Stimulated activated CD8-positive, alpha-beta memory T cell treated with anti-CD3 and anti-CD28 coated beads, Interleukin-15, amount 100 ng/mL, for 24 hours (primary cell): ENCODE measurements at regions not wholly inside any gene's neighbourhood (a gene's known extent, or its start where the extent isn't known, plus 50 kb on each side); places are given as distances from the start of the nearest gene placed in this dataset.
"Not testable (repeated sequence)": the region's sequence is repeated elsewhere in the genome, so short reads cannot be mapped to it uniquely, and the experiment has no call there.

Experiments
- DNase-seq: peaks from one replicate; pipeline ENCODE4 v3.0.0-alpha.2; 2020; ENCODE audit warnings: low read depth

- no peak for DNase-seq
Measured at GRCh38 chr12:127810041-127810440, 456.9 kb upstream of the TMEM132C start.

GRCh38 chr12:127810459-127810858 lies 456.5 kb upstream of the TMEM132C start:
- not testable (repeated sequence) for DNase-seq

- no peak for DNase-seq
Measured at GRCh38 chr12:127811988-127812387, 455.0 kb upstream of the TMEM132C start.

GRCh38 chr12:127813147-127813546 lies 453.8 kb upstream of the TMEM132C start:
- DNase-seq = no peak

GRCh38 chr12:127819056-127819455 lies 447.9 kb upstream of the TMEM132C start:
- DNase-seq = no peak

- DNase-seq = no peak
Measured at GRCh38 chr12:127820271-127820670, 446.7 kb upstream of the TMEM132C start.

- no peak for DNase-seq
Measured at GRCh38 chr12:127820846-127821245, 446.1 kb upstream of the TMEM132C start.

- no peak for DNase-seq
Measured at GRCh38 chr12:127822809-127823411, 444.1 kb upstream of the TMEM132C start.

GRCh38 chr12:127823801-127824200 lies 443.2 kb upstream of the TMEM132C start:
- no peak for DNase-seq

GRCh38 chr12:127829281-127830064 lies 437.5 kb upstream of the TMEM132C start:
- DNase-seq = no peak

GRCh38 chr12:127830065-127830460 lies 436.9 kb upstream of the TMEM132C start:
- DNase-seq = no peak

GRCh38 chr12:127830730-127831129 lies 436.2 kb upstream of the TMEM132C start:
- no peak for DNase-seq

GRCh38 chr12:127832172-127832571 lies 434.8 kb upstream of the TMEM132C start:
- DNase-seq = no peak

- not testable (repeated sequence) for DNase-seq
Measured at GRCh38 chr12:127836802-127837201, 430.2 kb upstream of the TMEM132C start.

GRCh38 chr12:127857661-127858060 lies 409.3 kb upstream of the TMEM132C start:
- DNase-seq = no peak

- DNase-seq = no peak
Measured at GRCh38 chr12:127860536-127860935, 406.4 kb upstream of the TMEM132C start.

- DNase-seq = no peak
Measured at GRCh38 chr12:127861406-127861805, 405.6 kb upstream of the TMEM132C start.

- DNase-seq = no peak
Measured at GRCh38 chr12:127873306-127873705, 393.7 kb upstream of the TMEM132C start.

GRCh38 chr12:127881371-127882140 lies 385.4 kb upstream of the TMEM132C start:
- DNase-seq = no peak

- no peak for DNase-seq
Measured at GRCh38 chr12:127883013-127883412, 384.0 kb upstream of the TMEM132C start.

GRCh38 chr12:127885954-127886750 lies 380.8 kb upstream of the TMEM132C start:
- DNase-seq = no peak

GRCh38 chr12:127886827-127887226 lies 380.1 kb upstream of the TMEM132C start:
- DNase-seq = no peak
